ENCODE measurements at regions not wholly inside any gene's neighbourhood (a gene's known extent, or its start where the extent isn't known, plus 50 kb on each side); places are given as distances from the start of the nearest gene placed in this dataset.
"Not testable (repeated sequence)": the region's sequence is repeated elsewhere in the genome, so short reads cannot be mapped to it uniquely, and the experiment has no call there.

DNA sequence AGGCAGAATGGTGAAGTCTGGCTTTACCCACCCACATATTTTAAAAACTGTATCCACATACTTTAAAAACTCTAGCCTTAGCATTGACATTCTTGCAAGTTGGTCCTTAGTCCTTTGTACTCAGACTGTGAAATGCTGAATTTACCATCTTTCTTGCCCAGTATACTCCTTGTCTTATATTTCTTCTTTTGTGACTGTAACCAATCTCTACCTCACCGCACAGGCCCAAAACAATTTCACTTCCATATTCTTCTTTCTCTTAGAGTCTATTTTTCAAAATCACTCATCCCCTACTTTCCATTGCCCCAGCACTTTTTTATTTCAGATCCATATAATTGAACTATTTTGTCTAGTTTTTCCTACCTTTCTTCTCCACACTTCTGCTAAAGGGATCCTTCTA lies 892.4 kb upstream of the B3GALT2 start:
- no peak for DNase-seq (ENCODE audit: low read depth in 2 of 2)

DNA sequence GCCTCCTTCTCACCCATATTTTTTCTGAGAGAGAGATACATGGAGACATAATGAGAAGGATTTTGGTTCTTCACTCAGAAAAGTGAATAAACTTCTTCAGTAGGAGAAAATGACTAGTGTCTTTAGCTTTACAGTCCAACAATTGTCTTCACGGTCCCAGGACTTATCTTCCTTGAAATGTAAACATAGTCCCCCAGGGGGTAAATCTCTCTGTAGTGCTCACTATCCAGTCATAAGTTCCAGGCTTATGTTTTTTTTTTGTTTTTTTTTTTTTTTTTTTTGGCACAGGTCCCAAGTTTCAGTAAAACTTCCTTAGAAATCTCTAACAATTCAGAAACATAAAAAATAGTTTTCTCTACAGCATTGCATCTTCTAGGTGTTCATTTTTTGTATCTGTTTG lies 890.2 kb upstream of the B3GALT2 start:
- DNase-seq (ENCODE audit: low read depth in 2 of 2), result no peak

DNA sequence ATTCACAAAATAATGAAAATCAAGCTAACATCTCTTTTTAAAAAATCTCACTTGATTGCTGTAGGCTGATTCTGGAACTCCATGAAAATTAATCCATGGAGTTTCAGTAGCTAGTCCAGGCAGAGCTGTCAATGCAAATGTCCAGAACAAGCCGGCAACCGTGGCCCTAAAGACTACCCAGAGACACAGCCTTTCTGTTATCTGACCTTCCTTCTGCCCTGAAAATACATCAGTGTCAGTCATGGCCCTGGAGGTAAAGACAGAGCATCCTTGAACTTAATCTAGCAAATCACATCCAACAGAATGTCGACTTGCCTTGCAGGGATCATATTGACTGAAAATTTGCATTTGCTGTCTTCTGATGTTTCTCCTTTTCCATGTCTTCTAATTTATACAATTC lies 887.4 kb upstream of the B3GALT2 start:
- no peak for DNase-seq (ENCODE audit: low read depth in 2 of 2)

DNA sequence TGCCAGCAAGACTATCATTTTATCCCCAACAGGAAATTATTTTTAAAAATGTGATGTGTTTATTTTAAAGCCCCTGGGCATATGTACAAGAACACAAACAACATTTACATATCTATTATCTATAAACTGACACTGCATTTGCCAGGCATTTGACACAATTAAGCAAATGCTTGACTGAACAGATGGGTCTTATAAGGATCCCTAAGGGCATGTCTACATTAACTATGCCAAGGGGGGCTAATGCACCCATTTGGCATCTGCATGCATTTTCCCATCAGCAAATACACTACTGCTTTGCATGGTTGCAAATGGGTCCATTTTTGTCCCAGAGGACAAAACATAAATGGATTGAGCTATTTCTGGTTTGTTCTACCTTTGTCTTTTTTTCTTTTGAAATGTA lies 884.8 kb upstream of the B3GALT2 start:
- DNase-seq (ENCODE audit: low read depth in 2 of 2), result no peak

GRCh38 chr1:194069831-194070218 lies 883.4 kb upstream of the B3GALT2 start:
- no peak for DNase-seq (ENCODE audit: low read depth in 2 of 2)

- no peak for DNase-seq (ENCODE audit: low read depth in 2 of 2)
Measured at GRCh38 chr1:194069168-194069830, 882.9 kb upstream of the B3GALT2 start.

DNA sequence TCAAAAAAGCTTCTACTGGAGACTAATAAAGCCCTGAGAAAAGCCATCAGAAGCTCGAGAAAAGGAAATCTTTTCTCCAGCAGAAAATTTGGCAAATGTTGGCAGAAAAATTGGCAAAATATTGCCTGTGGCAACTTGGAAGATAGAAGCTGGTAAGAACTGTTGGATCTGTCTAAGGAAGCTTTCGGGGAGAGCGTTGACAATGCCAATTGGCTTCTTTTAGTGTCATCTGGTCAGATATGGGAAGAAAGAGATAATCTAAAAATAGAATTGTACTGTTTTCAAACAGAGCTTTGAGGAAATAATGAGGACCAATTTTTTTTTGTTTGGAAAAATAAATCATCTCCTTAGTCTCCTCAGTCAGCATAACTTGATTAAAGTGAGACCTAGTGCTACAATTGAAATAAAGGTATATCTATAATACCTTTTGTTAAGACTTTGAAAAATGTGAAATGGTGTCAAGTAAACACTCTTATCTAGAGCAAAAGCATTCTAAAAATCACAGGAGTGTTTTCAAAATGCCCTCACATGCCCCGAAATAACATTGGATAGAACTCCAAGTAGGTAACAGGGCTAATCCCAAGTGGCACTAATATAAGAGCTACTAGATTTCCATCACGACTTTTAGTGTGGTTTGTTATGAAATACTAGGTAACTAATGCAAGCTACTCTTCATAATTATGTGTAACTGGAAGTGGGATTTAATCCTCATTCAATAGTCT lies 882.2 kb upstream of the B3GALT2 start:
- no peak for DNase-seq (ENCODE audit: low read depth in 2 of 2)

GRCh38 chr1:194067772-194068171 lies 881.4 kb upstream of the B3GALT2 start:
- DNase-seq (ENCODE audit: low read depth in 2 of 2), result no peak

- DNase-seq (ENCODE audit: low read depth in 2 of 2), result no peak
Measured at GRCh38 chr1:194062962-194063361, 876.5 kb upstream of the B3GALT2 start.

DNA sequence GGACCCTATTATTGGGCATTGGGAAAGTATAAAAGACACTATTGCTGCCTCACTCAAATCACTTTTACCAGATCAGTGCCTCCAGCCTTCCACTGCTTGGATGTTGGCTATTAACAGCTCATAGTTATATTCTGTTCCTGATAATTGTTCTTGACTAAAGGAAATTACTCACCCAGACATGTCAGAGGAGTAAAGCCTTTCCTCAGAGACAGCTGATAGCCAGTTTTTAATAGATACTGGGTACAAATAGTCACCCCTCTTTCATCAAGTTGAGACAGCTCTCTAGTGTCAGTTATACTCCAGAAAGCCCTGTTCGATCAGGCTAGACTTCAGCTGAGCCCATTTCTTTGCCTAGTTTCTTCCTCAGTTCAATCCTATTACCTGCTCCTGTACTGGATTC lies 876.1 kb upstream of the B3GALT2 start:
- DNase-seq (ENCODE audit: low read depth in 2 of 2), result no peak

DNA sequence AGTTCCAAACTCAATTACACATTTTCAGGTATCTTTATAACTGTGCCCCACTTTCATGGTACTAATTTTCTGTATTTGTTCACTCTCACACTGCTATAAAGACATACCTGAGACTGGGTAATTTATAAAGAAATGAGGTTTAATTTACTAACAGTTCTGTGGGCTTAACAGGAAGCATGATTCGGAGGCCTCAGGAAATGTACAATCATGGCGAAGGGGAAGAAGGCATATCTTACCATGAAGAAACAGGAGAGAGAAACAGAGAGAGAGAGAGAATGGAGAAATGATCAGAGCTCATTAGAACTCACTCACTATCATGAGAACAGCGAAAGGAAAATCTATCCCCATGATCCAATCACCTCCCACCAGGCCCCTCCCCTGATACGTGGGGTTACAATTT lies 874.1 kb upstream of the B3GALT2 start:
- DNase-seq (ENCODE audit: low read depth in 2 of 2), result no peak

DNA sequence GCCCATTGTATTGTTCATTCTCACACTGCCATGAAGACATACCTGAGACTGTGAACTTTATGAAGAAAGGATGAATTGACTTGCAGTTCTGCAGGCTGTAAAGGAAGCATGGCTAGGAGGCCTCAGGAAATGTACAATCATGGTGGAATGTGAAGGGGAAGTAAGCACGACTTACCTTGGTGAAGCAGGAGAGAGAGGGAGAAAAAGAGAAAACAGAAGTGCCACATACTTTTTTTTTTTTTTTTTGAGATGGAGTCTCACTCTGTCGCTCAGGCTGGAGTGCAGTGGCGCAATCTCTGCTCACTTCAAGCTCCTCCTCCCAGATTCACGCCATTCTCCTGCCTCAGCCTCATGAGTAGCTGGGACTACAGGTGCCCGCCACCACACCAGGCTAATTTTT lies 871.9 kb upstream of the B3GALT2 start:
- not testable (repeated sequence) for DNase-seq (ENCODE audit: low read depth in 2 of 2)

GRCh38 chr1:194056169-194056568 lies 869.8 kb upstream of the B3GALT2 start:
- DNase-seq (ENCODE audit: low read depth in 2 of 2), result no peak

DNA sequence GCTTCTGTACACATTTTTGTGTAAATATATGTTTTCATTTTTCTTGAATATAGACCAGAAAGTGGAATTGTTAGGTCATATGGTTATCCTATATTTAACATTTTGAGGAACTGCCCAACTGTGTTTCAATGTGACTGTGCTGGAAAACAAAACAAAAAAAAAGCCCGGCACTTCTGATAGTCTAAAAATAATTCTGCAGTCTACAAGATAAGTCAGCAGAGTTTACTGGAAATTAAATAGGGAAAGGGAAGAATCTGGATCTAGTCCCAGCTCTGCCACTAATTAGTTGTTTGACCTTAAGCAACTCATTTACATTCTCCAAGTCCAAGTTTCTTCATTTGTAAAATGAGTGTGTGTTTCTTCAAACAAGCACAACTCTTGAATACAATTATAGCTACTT lies 869.1 kb upstream of the B3GALT2 start:
- DNase-seq (ENCODE audit: low read depth in 2 of 2), result no peak

DNA sequence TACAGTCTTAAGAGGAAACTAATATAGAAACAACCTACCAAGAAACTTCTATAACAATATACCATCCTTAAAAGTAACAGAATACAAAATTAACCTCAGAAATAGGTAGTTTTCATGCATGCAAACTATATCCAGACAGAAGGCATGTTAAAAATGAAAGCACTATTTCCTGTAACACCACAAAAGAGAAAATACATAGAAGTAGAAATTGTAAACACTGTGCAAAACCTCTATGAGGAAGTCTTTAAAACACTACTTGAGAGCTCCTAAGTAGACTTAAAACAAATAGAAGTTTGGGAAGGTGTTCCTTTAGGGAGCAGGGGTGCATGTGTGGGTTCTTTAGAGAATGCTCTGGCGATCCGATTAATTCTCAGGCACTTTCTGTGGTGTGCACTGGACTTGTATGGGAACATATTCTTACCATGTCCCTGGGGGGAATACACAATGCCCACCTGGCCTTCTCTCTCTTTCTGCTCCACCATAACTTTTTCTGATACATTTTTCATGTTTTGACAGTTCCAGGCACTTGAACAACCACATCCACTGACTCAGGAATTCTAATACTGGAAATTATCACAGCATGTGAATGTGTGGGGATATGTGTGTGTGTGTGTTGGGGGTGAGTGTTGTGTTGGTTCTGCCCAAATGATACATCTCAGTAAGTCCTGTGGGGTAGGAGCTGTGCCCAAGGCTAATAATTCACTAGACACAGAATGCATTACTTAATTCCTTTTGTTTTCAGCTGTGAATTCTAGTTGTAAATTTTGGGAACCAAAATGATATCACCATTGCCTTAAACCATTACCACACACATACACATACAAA lies 866.3 kb upstream of the B3GALT2 start:
- DNase-seq (ENCODE audit: low read depth in 2 of 2), result no peak

GRCh38 chr1:194047921-194048320 lies 861.5 kb upstream of the B3GALT2 start:
- no peak for DNase-seq (ENCODE audit: low read depth in 2 of 2)

GRCh38 chr1:194047206-194047605 lies 860.8 kb upstream of the B3GALT2 start:
- no peak for DNase-seq (ENCODE audit: low read depth in 2 of 2)

DNA sequence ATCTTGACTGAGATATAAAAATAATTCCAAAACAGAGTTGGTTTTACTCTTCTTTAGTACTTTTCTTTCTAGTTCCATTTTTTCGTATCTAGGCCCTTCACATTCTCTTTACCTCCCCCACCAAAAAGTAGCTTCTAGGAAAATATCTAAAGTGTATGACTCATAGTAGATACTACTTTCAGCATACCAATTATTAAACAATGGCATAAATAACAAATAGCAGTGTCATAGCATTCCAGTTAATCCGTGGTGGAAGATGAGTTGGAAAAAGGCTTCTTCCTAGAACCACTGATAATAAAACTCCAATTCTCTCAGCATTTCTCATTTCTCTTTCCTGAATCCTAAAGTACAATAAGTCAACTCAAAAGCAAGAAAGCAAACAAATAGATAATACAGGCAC lies 859.0 kb upstream of the B3GALT2 start:
- no peak for DNase-seq (ENCODE audit: low read depth in 2 of 2)

GRCh38 chr1:194044892-194045291 lies 858.5 kb upstream of the B3GALT2 start:
- DNase-seq (ENCODE audit: low read depth in 2 of 2), result no peak

DNA sequence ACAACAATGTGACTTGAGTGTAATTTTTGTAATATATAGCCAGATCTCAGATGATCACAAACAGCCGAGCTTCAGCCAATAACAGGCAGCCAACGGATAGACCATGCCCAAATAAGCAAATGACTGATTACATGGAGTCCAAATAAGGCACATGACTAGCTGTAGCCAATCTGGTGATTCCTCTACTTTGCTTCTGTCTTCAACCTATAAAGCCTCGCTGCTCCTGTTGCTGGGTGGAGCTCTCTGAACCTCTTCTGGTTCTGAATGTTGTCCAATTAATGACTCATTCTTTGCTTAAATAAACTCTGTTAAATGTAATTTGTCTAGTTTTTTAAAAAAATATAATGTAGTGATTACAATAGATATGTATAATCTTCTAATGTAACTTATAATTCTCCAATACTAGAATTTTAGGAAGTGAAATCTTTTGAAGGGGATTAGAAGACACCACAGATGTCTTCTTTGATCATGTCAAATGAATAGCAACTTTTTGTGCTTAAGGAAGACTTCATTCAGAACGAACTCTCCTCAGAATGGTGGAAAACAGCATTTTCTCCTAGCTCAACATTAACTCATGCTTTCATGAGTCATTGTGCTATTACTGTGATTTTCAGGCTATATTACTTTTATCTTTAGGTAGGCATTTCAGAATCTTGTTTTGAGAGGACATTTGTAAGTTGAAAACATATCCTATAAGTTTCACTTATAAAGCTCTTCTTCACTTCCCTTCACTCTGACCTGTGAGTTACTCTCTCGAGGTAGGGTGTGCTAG lies 857.8 kb upstream of the B3GALT2 start:
- DNase-seq (ENCODE audit: low read depth in 2 of 2), result no peak

DNA sequence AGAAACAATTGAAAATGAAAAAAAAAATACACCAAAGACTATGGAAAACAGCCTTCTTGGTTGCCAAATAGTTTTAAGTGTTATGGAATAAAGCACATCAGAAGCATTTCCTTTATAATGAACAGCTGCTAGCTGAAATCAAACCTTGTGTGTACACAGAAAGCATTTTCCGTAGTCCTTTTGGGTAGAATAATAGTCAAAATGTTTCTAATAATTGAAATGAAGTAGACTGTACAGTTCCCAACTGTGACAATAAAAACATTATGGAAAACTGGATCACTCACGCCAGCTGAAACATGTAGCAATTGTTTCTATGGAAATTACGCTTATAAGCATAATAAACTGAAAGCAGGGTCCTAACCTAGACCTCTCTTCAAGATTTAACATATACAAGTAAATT lies 856.3 kb upstream of the B3GALT2 start:
- DNase-seq (ENCODE audit: low read depth in 2 of 2), result no peak

DNA sequence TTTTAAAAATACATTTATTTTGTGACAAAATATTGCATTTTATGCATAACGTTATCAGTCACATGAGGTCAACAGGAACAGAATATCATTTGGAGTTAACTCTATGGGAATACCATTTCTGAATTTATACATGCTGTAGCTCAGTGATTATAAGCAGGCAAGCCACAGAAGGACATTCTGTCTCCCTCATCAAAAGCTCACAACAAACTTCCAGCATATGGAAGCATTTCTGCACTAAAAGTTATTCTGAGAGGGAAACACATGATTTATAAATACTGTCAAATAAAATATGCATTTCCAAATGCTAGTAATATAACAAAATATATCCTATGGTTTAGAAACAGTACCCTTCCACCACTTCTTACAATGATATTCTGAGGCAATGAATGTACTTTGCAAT lies 854.1 kb upstream of the B3GALT2 start:
- DNase-seq (ENCODE audit: low read depth in 2 of 2), result no peak
